Central memory CD8-positive, alpha-beta T cell (primary cell): ENCODE measurements at regions not wholly inside any gene's neighbourhood (a gene's known extent, or its start where the extent isn't known, plus 50 kb on each side); places are given as distances from the start of the nearest gene placed in this dataset.

Experiments
- ATAC-seq: fragments of 150-1000 bp; cut with Tn5 transposase; replicated peaks from 2 replicates; pipeline ENCODE4 v1.10.0; 2022; ENCODE audit warnings: mild to moderate bottlenecking, moderate FRiP score, moderate number of reproducible peaks; ENCODE audit not compliant: poor library complexity, severe bottlenecking; ENCODE audit errors: extremely low read depth
- DNase-seq, 2 donors: peaks; one replicate each; pipeline ENCODE4 v3.0.0; 2021; ENCODE audit warnings: low spot score in 2 of 2
- H3K27ac Mint-ChIP-seq: one replicate; pipeline ENCODE4 v1.8.0; 2022; ENCODE audit warnings: low read depth, mild to moderate bottlenecking, moderate library complexity, mixed read lengths
- H3K27me3 Mint-ChIP-seq: one replicate; pipeline ENCODE4 v1.8.0; 2022; ENCODE audit warnings: mixed read lengths
- H3K36me3 Mint-ChIP-seq: one replicate; pipeline ENCODE4 v1.8.0; 2022; ENCODE audit warnings: mild to moderate bottlenecking, moderate library complexity, mixed read lengths; ENCODE audit not compliant: insufficient read depth
- H3K4me1 Mint-ChIP-seq: one replicate; pipeline ENCODE4 v1.8.0; 2022; ENCODE audit warnings: mixed read lengths
- H3K4me3 Mint-ChIP-seq: one replicate; pipeline ENCODE4 v1.8.0; 2022; ENCODE audit warnings: mild to moderate bottlenecking, moderate library complexity, mixed read lengths
- H3K9me3 Mint-ChIP-seq: one replicate; pipeline ENCODE4 v1.8.0; 2022; ENCODE audit warnings: mixed read lengths

GRCh38 chr2:42939411-42940206 is 147.2 kb upstream of the HAAO start:
- ATAC-seq (no peak), DNase-seq (no peak)
- H3K36me3 Mint-ChIP-seq: peaks cover 2% of the 10 kb centered on the region
- no peak overlapping the region for H3K4me3 Mint-ChIP-seq
- no peaks in the 10 kb centered on the region for H3K27me3 Mint-ChIP-seq
- no peaks in the 10 kb centered on the region for H3K4me1 Mint-ChIP-seq
- H3K9me3 Mint-ChIP-seq: no peaks in the 10 kb centered on the region
- H3K27ac Mint-ChIP-seq: no peak overlapping the region

- Mint-ChIP-seq H3K4me3 (no peak overlapping the region), H3K27me3 (no peaks in the 10 kb centered on the region), H3K9me3 (no peaks in the 10 kb centered on the region), H3K36me3 (peaks cover 2% of the 10 kb centered on the region), H3K27ac (no peak overlapping the region), H3K4me1 (no peaks in the 10 kb centered on the region)
- ATAC-seq (no peak), DNase-seq (no peak)
Observed at GRCh38 chr2:42938671-42939370, 146.4 kb upstream of the HAAO start.

GRCh38 chr2:42937171-42937875 is 144.9 kb upstream of the HAAO start:
- no peak for ATAC-seq
- H3K9me3 Mint-ChIP-seq: no peaks in the 10 kb centered on the region
- H3K4me1 Mint-ChIP-seq: no peaks in the 10 kb centered on the region

GRCh38 chr2:42935692-42936671 is 143.6 kb upstream of the HAAO start:
- DNase-seq (no peak), ATAC-seq (no peak)
- no peaks in the 10 kb centered on the region for H3K4me1 Mint-ChIP-seq

More at GRCh38 chr2:42937171-42937875, 144.9 kb upstream of the HAAO start:
- Mint-ChIP-seq H3K27me3 (no peaks in the 10 kb centered on the region), H3K27ac (no peak overlapping the region), H3K36me3 (peaks cover 2% of the 10 kb centered on the region), H3K4me3 (no peak overlapping the region)
- DNase-seq: no peak

GRCh38 chr2:42934580-42935186 is 142.3 kb upstream of the HAAO start:
- peaks cover 2% of the 10 kb centered on the region for H3K36me3 Mint-ChIP-seq
- no peaks in the 10 kb centered on the region for H3K9me3 Mint-ChIP-seq
- no peaks in the 10 kb centered on the region for H3K4me1 Mint-ChIP-seq
- DNase-seq (no peak), ATAC-seq (no peak)
- H3K27me3 Mint-ChIP-seq: no peaks in the 10 kb centered on the region
- H3K4me3 Mint-ChIP-seq: no peak overlapping the region
- H3K27ac Mint-ChIP-seq: no peak overlapping the region

More at GRCh38 chr2:42935692-42936671, 143.6 kb upstream of the HAAO start:
- Mint-ChIP-seq H3K27me3 (no peaks in the 10 kb centered on the region), H3K36me3 (peaks cover 2% of the 10 kb centered on the region), H3K9me3 (no peaks in the 10 kb centered on the region), H3K4me3 (no peak overlapping the region), H3K27ac (no peak overlapping the region)

GRCh38 chr2:42933824-42934254 is 141.5 kb upstream of the HAAO start:
- no peak for DNase-seq
- H3K4me3 Mint-ChIP-seq: no peak overlapping the region
- ATAC-seq: no peak
- no peaks in the 10 kb centered on the region for H3K4me1 Mint-ChIP-seq
- H3K27ac Mint-ChIP-seq: no peak overlapping the region
- H3K36me3 Mint-ChIP-seq: peaks cover 2% of the 10 kb centered on the region
- no peaks in the 10 kb centered on the region for H3K9me3 Mint-ChIP-seq
- no peaks in the 10 kb centered on the region for H3K27me3 Mint-ChIP-seq

GRCh38 chr2:42932271-42933151 is 140.1 kb upstream of the HAAO start:
- no peaks in the 10 kb centered on the region for H3K4me1 Mint-ChIP-seq
- no peak overlapping the region for H3K27ac Mint-ChIP-seq
- DNase-seq (no peak), ATAC-seq (no peak)
- no peaks in the 10 kb centered on the region for H3K36me3 Mint-ChIP-seq
- H3K9me3 Mint-ChIP-seq: no peaks in the 10 kb centered on the region
- no peak overlapping the region for H3K4me3 Mint-ChIP-seq
- H3K27me3 Mint-ChIP-seq: no peaks in the 10 kb centered on the region

GRCh38 chr2:42931818-42932195 is 139.4 kb upstream of the HAAO start:
- no peak overlapping the region for H3K27ac Mint-ChIP-seq
- H3K4me3 Mint-ChIP-seq: no peak overlapping the region
- no peaks in the 10 kb centered on the region for H3K9me3 Mint-ChIP-seq

GRCh38 chr2:42931146-42931817 is 138.9 kb upstream of the HAAO start:
- ATAC-seq (no peak), DNase-seq (no peak)
- Mint-ChIP-seq H3K4me1 (no peaks in the 10 kb centered on the region), H3K9me3 (no peaks in the 10 kb centered on the region), H3K36me3 (no peaks in the 10 kb centered on the region), H3K27ac (no peak overlapping the region), H3K27me3 (no peaks in the 10 kb centered on the region), H3K4me3 (no peak overlapping the region)

More at GRCh38 chr2:42931818-42932195, 139.4 kb upstream of the HAAO start:
- ATAC-seq (no peak), DNase-seq (no peak)
- Mint-ChIP-seq H3K4me1 (no peaks in the 10 kb centered on the region), H3K27me3 (no peaks in the 10 kb centered on the region), H3K36me3 (no peaks in the 10 kb centered on the region)

GRCh38 chr2:42930025-42930581 is 137.7 kb upstream of the HAAO start:
- DNase-seq (no peak), ATAC-seq (no peak)
- Mint-ChIP-seq H3K27ac (no peak overlapping the region), H3K4me1 (no peaks in the 10 kb centered on the region), H3K4me3 (no peak overlapping the region), H3K36me3 (no peaks in the 10 kb centered on the region), H3K27me3 (no peaks in the 10 kb centered on the region), H3K9me3 (no peaks in the 10 kb centered on the region)
